HCT116 (cell line): ENCODE measurements at regions not wholly inside any gene's neighbourhood (a gene's known extent, or its start where the extent isn't known, plus 50 kb on each side); places are given as distances from the start of the nearest gene placed in this dataset.

ENCODE experiments used
- ATAC-seq: fragments of 200-7000 bp; cut with Tn5 transposase; 2 replicates; pipeline ENCODE4 v1.9.1; 2020; ENCODE audit warnings: mild to moderate bottlenecking, moderate library complexity
- BruUV-seq: library from RNA; stranded (reverse); fragments of 400-500 nt; replicated peaks from 2 replicates; lab custom pipeline; 2021; lab: Mats Ljungman, UMichigan
- CTCF ChIA-PET: fragments of 300-600 bp; sonication (Branson Sonifier 250); formaldehyde crosslinking; loops from one replicate; lab custom pipeline; 2021; ENCODE audit warnings: antibody characterized with exemption; lab: Charles Lee
- POLR2A ChIA-PET: fragments of 300-600, 350-600 bp; sonication (Branson Sonifier 250); formaldehyde crosslinking; loops from one replicate; lab custom pipeline; 2021; ENCODE audit warnings: antibody characterized with exemption; lab: Charles Lee
- RAD21 ChIA-PET, 2 experiments: fragments of 300-600 bp; sonication (Branson Sonifier 250); formaldehyde crosslinking; loops; one replicate each; lab custom pipeline; 2023; ENCODE audit warnings: low total read pairs in 2 of 2; ENCODE audit not compliant: uncharacterized antibody in 2 of 2, unreplicated experiment in 2 of 2, low non-redundant PET in 1 of 2; lab: Charles Lee
- DNase-seq: peaks from one replicate; pipeline ENCODE4 v3.0.0-alpha.2; 2010; ENCODE audit warnings: low read depth, low spot score
- H2AFZ ChIP-seq: fragments of 200-600 bp; shearing (Covaris generic), sonication (generic); 2 replicates; pipeline ENCODE4 v1.6.1; 2017; ENCODE audit warnings: low read depth, mixed run types, mixed read lengths, antibody characterized with exemption, low read length; ENCODE audit not compliant: poor library complexity, severe bottlenecking
- H3K27ac ChIP-seq: 2 replicates; pipeline ENCODE4 v1.5.1; 2012; ENCODE audit warnings: low read depth, low read length
- H3K27me3 ChIP-seq: fragments of 200-600 bp; sonication (generic); 2 replicates; pipeline ENCODE4 v1.6.1; 2016; ENCODE audit warnings: mixed run types, low read length, mixed read lengths; ENCODE audit not compliant: insufficient read depth
- H3K36me3 ChIP-seq, 2 experiments: fragments of 200-500 bp in 1 of 2; fragments of 200-600 bp in 1 of 2; sonication (Bioruptor generic) in 1 of 2; sonication (generic) in 1 of 2; 2 replicates each; pipeline versions ENCODE4 v1.5.1 to v1.6.1; 2014 to 2016; ENCODE audit warnings: low read length in 2 of 2, inconsistent platforms in 1 of 2, mixed read lengths in 1 of 2, mixed run types in 1 of 2; ENCODE audit not compliant: insufficient read depth in 2 of 2, control insufficient read depth in 1 of 2
- H3K4me1 ChIP-seq, 2 experiments: fragments of 200-600 bp in 1 of 2; sonication (generic) in 1 of 2; 2 replicates each; pipeline versions ENCODE4 v1.5.1 to v1.6.1; 2012 to 2017; ENCODE audit warnings: low read length in 2 of 2, inconsistent platforms in 1 of 2, mild to moderate bottlenecking in 1 of 2, mixed read lengths in 1 of 2, mixed run types in 1 of 2, moderate library complexity in 1 of 2; ENCODE audit not compliant: insufficient read depth in 2 of 2, control insufficient read depth in 1 of 2
- H3K4me2 ChIP-seq: fragments of 200-600 bp; sonication (generic); 2 replicates; pipeline ENCODE4 v1.6.1; 2017; ENCODE audit warnings: mixed run types, low read length, mixed read lengths
- H3K4me3 ChIP-seq, 2 experiments: fragments of 200-600 bp in 1 of 2; sonication (generic) in 1 of 2; replicated peaks in 1 of 2; 2 replicates each; pipeline ENCODE4 v1.5.1; 2011 to 2016; ENCODE audit warnings: low read length in 2 of 2, control low read depth in 1 of 2, low read depth in 1 of 2, mild to moderate bottlenecking in 1 of 2, mixed read lengths in 1 of 2, mixed run types in 1 of 2
- H3K79me2 ChIP-seq: fragments of 200-600 bp; sonication (generic); 2 replicates; pipeline ENCODE4 v1.6.1; 2017; ENCODE audit warnings: mild to moderate bottlenecking, mixed run types, low read length, moderate library complexity, mixed read lengths; ENCODE audit not compliant: insufficient read depth
- H3K9ac ChIP-seq: fragments of 200-600 bp; sonication (generic); 2 replicates; pipeline ENCODE4 v1.6.1; 2016; ENCODE audit warnings: low read length, mixed read lengths
- H3K9me2 ChIP-seq: fragments of 200-600 bp; sonication (generic), shearing (Covaris generic); 2 replicates; pipeline ENCODE4 v1.6.1; 2017; ENCODE audit warnings: mixed run types, mild to moderate bottlenecking, moderate library complexity; ENCODE audit not compliant: insufficient read depth
- H3K9me3 ChIP-seq, 2 experiments: fragments of 200-500 bp in 1 of 2; fragments of 200-600 bp in 1 of 2; sonication (Bioruptor generic) in 1 of 2; sonication (generic) in 1 of 2; 2 replicates each; pipeline ENCODE4 v1.6.1; 2014 to 2017; ENCODE audit warnings: low read length in 2 of 2, mixed read lengths in 2 of 2, inconsistent platforms in 1 of 2, low read depth in 1 of 2, mild to moderate bottlenecking in 1 of 2, mixed run types in 1 of 2, moderate library complexity in 1 of 2; ENCODE audit not compliant: control insufficient read depth in 1 of 2, insufficient read depth in 1 of 2
- H4K20me1 ChIP-seq: fragments of 200-600 bp; sonication (generic), shearing (Covaris generic); 2 replicates; pipeline ENCODE4 v1.6.1; 2017; ENCODE audit warnings: mixed run types, mild to moderate bottlenecking, moderate library complexity; ENCODE audit not compliant: insufficient read depth
- CEBPB ChIP-seq: IDR thresholded peaks from 2 replicates; pipeline ENCODE4 v1.6.1; 2012; ENCODE audit warnings: low read depth
- CTCF ChIP-seq, 3 experiments: fragments of 200-600 bp in 1 of 3; sonication (generic) in 1 of 3; IDR thresholded peaks in 2 of 3; conservative IDR thresholded peaks in 1 of 3; 2 replicates each; pipeline ENCODE4 v1.5.1; 2012 to 2017; ENCODE audit warnings: low read depth in 2 of 3, low read length in 2 of 3, antibody characterized with exemption in 1 of 3, borderline replicate concordance in 1 of 3, control low read depth in 1 of 3, mild to moderate bottlenecking in 1 of 3, mixed read lengths in 1 of 3, mixed run types in 1 of 3, moderate library complexity in 1 of 3; ENCODE audit not compliant: insufficient read depth in 1 of 3
- EGR1 ChIP-seq: IDR thresholded peaks from 2 replicates; pipeline ENCODE4 v1.6.1; 2012; ENCODE audit warnings: low read depth
- ELF1 ChIP-seq: IDR thresholded peaks from 2 replicates; pipeline ENCODE4 v1.6.1; 2012; ENCODE audit warnings: low read depth, borderline replicate concordance
- EZH2 ChIP-seq: fragments of 200-600 bp; sonication (generic); IDR thresholded peaks from 2 replicates; pipeline ENCODE4 v1.6.1; 2017; ENCODE audit warnings: antibody characterized with exemption, mixed run types
- JUND ChIP-seq: IDR thresholded peaks from 2 replicates; pipeline ENCODE4 v1.6.1; 2012
- MAX ChIP-seq: IDR thresholded peaks from 2 replicates; pipeline ENCODE4 v1.6.1; 2012
- POLR2AphosphoS5 ChIP-seq: IDR thresholded peaks from 2 replicates; pipeline ENCODE4 v1.6.1; 2011; ENCODE audit warnings: mild to moderate bottlenecking, low read depth, low read length, moderate library complexity
- RAD21 ChIP-seq: IDR thresholded peaks from 2 replicates; pipeline ENCODE4 v1.6.1; 2012; ENCODE audit warnings: low read depth, mild to moderate bottlenecking
- SRF ChIP-seq: IDR thresholded peaks from 2 replicates; pipeline ENCODE4 v1.6.1; 2012; ENCODE audit warnings: low read depth
- ZBTB33 ChIP-seq: IDR thresholded peaks from 2 replicates; pipeline ENCODE4 v1.6.1; 2011; ENCODE audit warnings: mild to moderate bottlenecking, low read length, moderate library complexity; ENCODE audit not compliant: insufficient replicate concordance; ENCODE audit errors: extremely low read depth
- ZFX ChIP-seq: fragments of 450-650 bp; IDR thresholded peaks from 2 replicates; pipeline ENCODE4 v1.6.1; 2017
- intact Hi-C: fragments of 100-400 bp; cut with micrococcal nuclease; formaldehyde crosslinking; loops from 2 replicates; pipeline ENCODE4 v1.10.0; 2022

- Histone ChIP-seq H3K4me2 (no peak overlapping the region), H3K79me2 (no peaks in the 10 kb centered on the region), H3K9me3 (no peaks in the 10 kb centered on the region), H3K4me3 (no peak overlapping the region), H2AFZ (no peak overlapping the region), H3K9me2 (no peaks in the 10 kb centered on the region), H4K20me1 (no peaks in the 10 kb centered on the region), H3K36me3 (no peaks in the 10 kb centered on the region), H3K9ac (no peak overlapping the region), H3K27me3 (no peaks in the 10 kb centered on the region), H3K27ac (no peak overlapping the region), H3K4me1 (no peaks in the 10 kb centered on the region)
- CTCF ChIA-PET, result no interaction called here
- POLR2A ChIA-PET, result no interaction called here
- no TSS peak for BruUV-seq
- intact Hi-C loops, result no loop called here
- TF ChIP-seq SRF, result no peak
- DNase-seq, result no peak
- no peak for ATAC-seq
- RAD21 ChIA-PET, result no interaction called here
These were observed 471.9 kb upstream of the RGMB start for GRCh38 chr5:98301547-98301946.

- BruUV-seq, result no TSS peak
- no peaks in the 10 kb centered on the region for H3K27me3 ChIP-seq
- CTCF ChIA-PET, result no interaction called here
- H3K36me3 ChIP-seq, result no peaks in the 10 kb centered on the region
- H4K20me1 ChIP-seq, result no peaks in the 10 kb centered on the region
- TF ChIP-seq EZH2, result no peak
- no peak for TF ChIP-seq CEBPB
- no peak for TF ChIP-seq MAX
- TF ChIP-seq ELF1, result no peak
- no peak for TF ChIP-seq CTCF (IDR thresholded peaks at IDR 0.05 in 2 of 3, conservative IDR thresholded peaks at IDR 0.05 in 1 of 3; ENCODE audit: borderline replicate concordance in 1 of 3, insufficient read depth in 1 of 3, low read depth in 2 of 3, low read length in 2 of 3)
- TF ChIP-seq ZFX, result no peak
- no peak for TF ChIP-seq ZBTB33
- TF ChIP-seq EGR1, result no peak
- no peak for TF ChIP-seq POLR2AphosphoS5
- TF ChIP-seq JUND, result no peak
- no peak for TF ChIP-seq RAD21
- H3K4me2 ChIP-seq, result no peak overlapping the region
- no peaks in the 10 kb centered on the region for H3K79me2 ChIP-seq
- no peak overlapping the region for H3K9ac ChIP-seq
- RAD21 ChIA-PET, result no interaction called here
- no peaks in the 10 kb centered on the region for H3K9me2 ChIP-seq
- H3K9me3 ChIP-seq, result no peaks in the 10 kb centered on the region
- POLR2A ChIA-PET, result no interaction called here
- H3K4me3 ChIP-seq, result no peak overlapping the region
- H2AFZ ChIP-seq, result no peak overlapping the region
- H3K4me1 ChIP-seq, result peaks cover 0 to 15% of the 10 kb centered on the region in 2 experiments; a peak in 3 of 4 replicates
- intact Hi-C loops, result no loop called here
- DNase-seq (no peak), ATAC-seq (no peak)
- H3K27ac ChIP-seq, result no peak overlapping the region
These were observed 465.7 kb upstream of the RGMB start for GRCh38 chr5:98307811-98308210.
